CD4-positive, alpha-beta T cell (primary cell): ENCODE measurements at regions not wholly inside any gene's neighbourhood (a gene's known extent, or its start where the extent isn't known, plus 50 kb on each side); places are given as distances from the start of the nearest gene placed in this dataset.

ENCODE experiments used
- ATAC-seq: fragments of 200-7000 bp; cut with Tn5 transposase; one replicate; pipeline ENCODE4 v1.10.0; 2022; ENCODE audit warnings: mild to moderate bottlenecking; ENCODE audit not compliant: poor library complexity
- CTCF ChIA-PET: fragments of 350-600 bp; sonication (Branson Sonifier 250); formaldehyde crosslinking; loops from one replicate; lab custom pipeline; 2021; ENCODE audit warnings: antibody characterized with exemption, inconsistent platforms; lab: Charles Lee
- POLR2A ChIA-PET: fragments of 350-600 bp; sonication (Branson Sonifier 250); formaldehyde crosslinking; loops from one replicate; lab custom pipeline; 2021; ENCODE audit warnings: antibody characterized with exemption, inconsistent platforms; lab: Charles Lee
- DNase-seq, 14 experiments: peaks; one replicate each; pipeline ENCODE4 v3.0.0-alpha.2; 2013 to 2020; ENCODE audit warnings: mixed read lengths in 2 of 14
- H3K27ac ChIP-seq, 2 donors: one replicate each; pipeline versions ENCODE4 v1.5.1 to v1.7.0; 2013; ENCODE audit warnings: low read length in 2 of 2, low read depth in 1 of 2, mild to moderate bottlenecking in 1 of 2
- H3K27me3 ChIP-seq, 2 experiments: 1 replicate in 1 of 2; 2 replicates in 1 of 2; pipeline versions ENCODE4 v1.6.1 to v1.7.0; 2013; ENCODE audit warnings: low read length in 2 of 2, control low read depth in 1 of 2, mild to moderate bottlenecking in 1 of 2, moderate library complexity in 1 of 2; ENCODE audit not compliant: insufficient read depth in 2 of 2, control insufficient read depth in 1 of 2
- H3K36me3 ChIP-seq: one replicate; pipeline ENCODE4 v1.6.1; 2013; ENCODE audit warnings: low read length, control low read depth; ENCODE audit not compliant: insufficient read depth
- H3K4me1 ChIP-seq: one replicate; pipeline ENCODE4 v1.6.1; 2013; ENCODE audit warnings: low read length, control low read depth; ENCODE audit not compliant: insufficient read depth
- H3K4me3 ChIP-seq: one replicate; pipeline ENCODE4 v1.5.1; 2013; ENCODE audit warnings: mild to moderate bottlenecking, low read length, moderate library complexity
- H3K9me3 ChIP-seq, 2 experiments: 1 replicate in 1 of 2; 2 replicates in 1 of 2; pipeline versions ENCODE4 v1.6.1 to v1.7.0; 2013; ENCODE audit warnings: low read length in 2 of 2, mild to moderate bottlenecking in 2 of 2, control low read depth in 1 of 2, moderate library complexity in 1 of 2; ENCODE audit not compliant: control insufficient read depth in 1 of 2, insufficient read depth in 1 of 2
- H3K27ac Mint-ChIP-seq: one replicate; pipeline ENCODE4 v1.8.0; 2020; ENCODE audit warnings: mixed read lengths
- H3K27me3 Mint-ChIP-seq: one replicate; pipeline ENCODE4 v1.8.0; 2021; ENCODE audit warnings: mixed read lengths
- H3K36me3 Mint-ChIP-seq: one replicate; pipeline ENCODE4 v1.8.0; 2021; ENCODE audit warnings: low read depth, mixed read lengths
- H3K4me1 Mint-ChIP-seq: one replicate; pipeline ENCODE4 v1.8.0; 2021; ENCODE audit warnings: low read depth, mixed read lengths
- H3K4me3 Mint-ChIP-seq: one replicate; pipeline ENCODE4 v1.8.0; 2020; ENCODE audit warnings: mild to moderate bottlenecking, mixed read lengths
- H3K9me3 Mint-ChIP-seq: one replicate; pipeline ENCODE4 v1.8.0; 2020; ENCODE audit warnings: mixed read lengths
- CTCF ChIP-seq: fragments of 200-600 bp; IDR thresholded peaks from one replicate; pipeline ENCODE4 v1.8.0; 2022; ENCODE audit warnings: antibody characterized with exemption, mild to moderate bottlenecking
- intact Hi-C, 2 experiments: fragments of 100-400 bp; cut with DNase I in 1 of 2; cut with micrococcal nuclease in 1 of 2; formaldehyde crosslinking; loops; one replicate each; pipeline versions ENCODE4 v1.15.1 to v1.9.0; 2023 to 2025; cut with DNase I, micrococcal nuclease

GRCh38 chr16:60199150-60199549, 1465.0 kb upstream of the GOT2 start:
- ChIA-PET CTCF (no interaction called here), POLR2A (no interaction called here)
- H3K9me3 ChIP-seq, result peaks cover 0 to 9% of the 10 kb centered on the region in 2 experiments
- TF ChIP-seq CTCF, result no peak
- Mint-ChIP-seq H3K27ac (no peak overlapping the region), H3K9me3 (peaks cover 7% of the 10 kb centered on the region), H3K4me3 (no peak overlapping the region), H3K27me3 (no peaks in the 10 kb centered on the region), H3K36me3 (no peaks in the 10 kb centered on the region), H3K4me1 (no peaks in the 10 kb centered on the region)
- DNase-seq (no peak), ATAC-seq (no peak)
- H3K27ac ChIP-seq, result no peak overlapping the region
- H3K4me1 ChIP-seq, result no peaks in the 10 kb centered on the region
- H3K36me3 ChIP-seq, result no peaks in the 10 kb centered on the region
- intact Hi-C loops, result no loop called here
- H3K4me3 ChIP-seq, result no peak overlapping the region
- H3K27me3 ChIP-seq, result no peaks in the 10 kb centered on the region

DNA sequence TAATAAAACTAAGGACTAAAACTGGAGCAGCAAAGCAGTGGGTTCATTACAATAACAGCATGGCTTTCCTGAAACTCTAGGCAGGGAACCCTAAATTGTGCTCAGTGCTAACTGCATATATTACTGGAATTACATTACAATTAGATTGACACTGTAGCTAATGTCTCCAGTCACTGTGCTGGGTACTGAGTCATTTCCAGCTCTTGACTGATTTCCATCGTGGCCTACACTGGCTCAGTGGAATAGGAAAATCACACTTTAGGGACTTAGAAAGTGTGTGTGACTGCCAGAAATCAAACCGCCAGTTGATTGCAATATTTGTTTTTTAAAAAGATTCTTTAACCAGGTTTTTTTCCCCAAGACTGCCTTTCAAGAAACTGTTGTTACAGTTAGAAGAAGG, 1447.4 kb upstream of the GOT2 start:
- Mint-ChIP-seq H3K27ac (no peak overlapping the region), H3K4me1 (no peaks in the 10 kb centered on the region), H3K36me3 (no peaks in the 10 kb centered on the region), H3K27me3 (no peaks in the 10 kb centered on the region), H3K9me3 (peaks cover 15% of the 10 kb centered on the region), H3K4me3 (no peak overlapping the region)
- Histone ChIP-seq H3K27ac (no peak overlapping the region), H3K4me1 (no peaks in the 10 kb centered on the region), H3K9me3 (peaks cover 0 to 9% of the 10 kb centered on the region in 2 experiments), H3K36me3 (no peaks in the 10 kb centered on the region), H3K27me3 (no peaks in the 10 kb centered on the region), H3K4me3 (no peak overlapping the region)
- POLR2A ChIA-PET, result no interaction called here
- intact Hi-C loops, result no loop called here
- ATAC-seq (no peak), DNase-seq (no peak)
- TF ChIP-seq CTCF, result no peak
- CTCF ChIA-PET, result no interaction called here

DNA sequence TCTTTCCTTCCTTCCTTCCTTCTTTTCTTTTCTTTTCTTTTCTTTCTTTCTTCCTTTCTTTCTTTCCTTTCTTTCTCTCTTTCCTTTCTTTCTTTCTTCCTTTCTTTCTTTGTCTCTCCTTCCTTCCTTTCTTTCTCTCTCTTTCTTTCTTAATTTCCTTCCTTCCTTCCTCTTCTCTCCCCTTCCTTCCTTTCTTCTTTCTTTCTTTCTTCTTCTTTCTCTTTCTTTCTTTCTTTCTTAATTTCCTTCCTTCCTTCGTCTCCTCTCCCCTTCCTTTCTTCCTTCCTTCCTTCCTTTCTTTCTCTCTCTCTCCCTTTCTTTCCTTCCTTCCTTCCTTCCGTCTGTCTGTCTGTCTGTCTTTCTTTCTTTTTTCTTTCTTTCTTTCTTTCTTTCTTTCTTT, 1446.5 kb upstream of the GOT2 start:
- TF ChIP-seq CTCF, result no peak
- H3K27ac Mint-ChIP-seq, result no peak overlapping the region
- Histone ChIP-seq H3K36me3 (no peaks in the 10 kb centered on the region), H3K4me1 (no peaks in the 10 kb centered on the region), H3K9me3 (peaks cover 0 to 9% of the 10 kb centered on the region in 2 experiments), H3K4me3 (no peak overlapping the region), H3K27me3 (no peaks in the 10 kb centered on the region), H3K27ac (no peak overlapping the region)
- no peak for DNase-seq
- no peaks in the 10 kb centered on the region for H3K4me1 Mint-ChIP-seq
- ChIA-PET CTCF (no interaction called here), POLR2A (no interaction called here)
- H3K36me3 Mint-ChIP-seq, result no peaks in the 10 kb centered on the region
- peaks cover 16% of the 10 kb centered on the region for H3K9me3 Mint-ChIP-seq
- no peaks in the 10 kb centered on the region for H3K27me3 Mint-ChIP-seq
- ATAC-seq, result no peak
- no peak overlapping the region for H3K4me3 Mint-ChIP-seq
- intact Hi-C loops, result no loop called here
